HG03354 (cell line): ENCODE measurements at regions not wholly inside any gene's neighbourhood (a gene's known extent, or its start where the extent isn't known, plus 50 kb on each side); places are given as distances from the start of the nearest gene placed in this dataset.

ENCODE experiments used
- ATAC-seq: cut with Tn5 transposase; IDR thresholded peaks from one replicate; pipeline ENCODE4 v1.9.1; 2021; ENCODE audit warnings: mild to moderate bottlenecking; ENCODE audit not compliant: unreplicated experiment, poor library complexity, severe bottlenecking

DNA sequence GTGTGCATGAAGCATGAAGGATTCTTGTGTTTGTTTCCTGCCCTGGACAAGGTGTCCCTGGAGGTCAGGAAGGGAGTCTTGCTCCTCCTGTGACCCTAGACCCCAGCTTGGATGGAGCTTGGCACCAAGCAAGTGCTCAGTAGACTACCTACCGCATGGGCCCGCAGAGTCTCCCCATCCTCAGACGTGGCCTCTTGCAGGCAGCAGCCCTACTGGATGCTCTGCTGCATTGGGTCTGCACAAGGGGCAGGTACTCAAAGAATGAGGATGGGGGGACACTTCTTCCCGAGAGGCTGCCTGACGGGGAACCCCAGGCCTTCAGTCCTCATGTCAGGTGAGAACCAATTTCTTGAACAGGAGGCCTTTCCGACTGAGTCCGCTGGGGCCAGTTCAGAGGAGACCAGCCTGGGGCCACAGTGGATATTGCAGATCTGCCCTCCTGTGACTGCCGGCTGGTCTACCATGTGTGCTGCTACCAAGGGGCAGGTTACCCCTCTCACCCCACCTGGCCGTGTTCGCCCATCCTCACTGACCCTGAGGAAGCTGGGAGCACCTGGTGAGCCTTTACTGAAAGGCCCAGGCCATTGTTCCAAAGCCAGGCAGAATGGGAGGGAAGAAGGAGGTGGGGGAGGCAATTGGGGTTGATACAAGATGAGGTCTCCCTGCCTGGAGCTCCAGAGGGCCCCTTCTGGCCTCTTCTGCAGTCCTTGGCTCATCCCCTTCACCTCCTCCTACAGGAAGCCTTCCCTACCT lies 206.3 kb downstream of the RAB11FIP4 start:
- ATAC-seq = no peak

GRCh38 chr17:31596382-31597323 lies 205.2 kb downstream of the RAB11FIP4 start:
- peak; percentile 87 for ATAC-seq

DNA sequence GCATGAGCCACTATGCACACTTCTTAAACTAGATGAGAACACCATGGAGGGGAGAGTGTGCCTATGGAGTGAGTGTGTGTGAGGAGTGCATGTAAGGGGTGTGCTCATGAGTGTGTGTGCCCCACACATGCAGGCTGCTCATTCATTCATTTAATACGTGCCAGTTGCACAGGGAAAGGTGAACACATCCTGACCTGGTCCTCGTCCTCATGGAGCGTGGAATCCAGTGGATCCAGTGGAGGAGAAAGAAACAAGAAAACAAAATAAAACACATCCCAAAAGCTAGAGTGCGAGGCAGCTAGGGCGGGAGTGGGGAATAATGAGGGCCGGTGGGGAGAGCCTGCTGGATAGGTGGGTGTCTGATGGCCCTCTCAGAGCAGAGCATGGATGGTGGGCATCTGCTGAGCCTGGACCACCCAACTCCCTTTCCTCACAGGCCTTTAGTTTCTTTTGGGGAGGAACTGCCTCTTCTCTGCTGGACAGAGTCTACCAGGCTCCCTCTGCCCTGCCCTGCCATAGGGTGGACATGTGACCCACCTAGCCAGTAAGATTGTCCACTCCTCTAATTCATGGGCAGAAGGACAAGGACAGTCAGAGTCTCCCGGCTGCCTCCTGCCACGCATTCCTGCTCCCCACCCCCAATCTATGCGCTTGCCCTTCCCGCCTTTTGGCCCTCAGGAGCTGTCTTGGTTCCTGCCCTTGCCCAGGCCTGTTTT lies 204.3 kb downstream of the RAB11FIP4 start:
- no peak for ATAC-seq

DNA sequence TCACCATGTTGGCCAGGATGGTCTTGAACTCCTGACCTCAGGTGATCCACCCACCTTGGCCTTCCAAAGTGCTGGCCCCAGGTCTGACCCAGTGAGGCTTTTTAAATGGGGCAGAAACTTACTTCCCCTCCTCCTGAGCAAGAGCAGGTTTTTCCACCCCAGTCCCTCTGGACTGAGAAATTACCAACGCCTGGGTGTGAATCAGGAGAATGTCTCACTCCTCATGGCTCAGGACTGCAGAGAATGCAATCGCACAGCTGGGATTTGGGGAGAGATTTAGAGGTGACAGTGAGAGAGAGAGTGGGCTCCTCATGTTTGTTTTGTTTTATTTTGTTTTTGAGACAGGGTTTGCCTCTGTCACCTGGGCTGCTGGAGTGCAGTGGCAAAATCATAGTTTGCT lies 203.6 kb downstream of the RAB11FIP4 start:
- no peak for ATAC-seq

DNA sequence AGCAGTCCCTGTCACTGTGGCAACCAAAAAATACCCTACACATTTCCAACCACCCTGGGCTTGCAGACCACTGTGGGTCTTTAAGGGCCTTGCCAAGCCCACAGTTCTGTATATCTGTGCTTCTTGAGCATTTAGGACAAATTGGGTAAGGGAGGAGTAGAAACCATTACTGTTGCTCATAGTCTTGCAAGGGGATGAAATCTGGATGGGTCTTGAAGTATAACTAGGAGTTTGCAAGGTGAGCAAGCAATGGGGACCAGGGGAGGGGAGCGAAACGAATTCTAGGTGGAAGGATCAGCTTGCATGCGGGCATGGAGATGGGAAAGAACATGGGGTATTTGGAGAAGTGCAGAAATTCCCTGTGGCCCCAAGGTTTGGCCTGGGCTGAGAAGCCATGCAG lies 202.9 kb downstream of the RAB11FIP4 start:
- ATAC-seq = no peak

DNA sequence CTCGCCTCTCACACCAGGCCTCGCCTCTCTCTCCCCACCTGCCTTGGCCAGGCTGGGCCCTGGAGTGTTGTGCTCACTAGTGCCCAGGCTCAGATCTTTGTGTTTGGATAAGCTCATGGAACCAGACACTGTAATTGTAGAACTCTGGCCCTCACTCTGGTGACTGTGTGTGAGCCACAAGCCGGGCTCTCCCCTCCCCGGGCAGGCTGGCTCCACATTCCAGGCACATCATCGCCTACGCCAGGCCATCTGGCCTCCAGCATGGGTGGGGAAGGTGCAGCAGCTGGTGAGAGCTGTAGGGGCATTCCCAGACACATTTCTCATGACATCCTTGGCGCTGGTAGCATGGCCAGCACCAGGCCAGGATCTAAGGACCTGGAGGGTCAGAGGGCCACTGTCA lies 202.3 kb downstream of the RAB11FIP4 start:
- ATAC-seq = no peak

GRCh38 chr17:31591924-31592323 lies 200.4 kb downstream of the RAB11FIP4 start:
- no peak for ATAC-seq

- ATAC-seq = no peak
Observed at GRCh38 chr17:31588512-31588911, 197.0 kb downstream of the RAB11FIP4 start.

DNA sequence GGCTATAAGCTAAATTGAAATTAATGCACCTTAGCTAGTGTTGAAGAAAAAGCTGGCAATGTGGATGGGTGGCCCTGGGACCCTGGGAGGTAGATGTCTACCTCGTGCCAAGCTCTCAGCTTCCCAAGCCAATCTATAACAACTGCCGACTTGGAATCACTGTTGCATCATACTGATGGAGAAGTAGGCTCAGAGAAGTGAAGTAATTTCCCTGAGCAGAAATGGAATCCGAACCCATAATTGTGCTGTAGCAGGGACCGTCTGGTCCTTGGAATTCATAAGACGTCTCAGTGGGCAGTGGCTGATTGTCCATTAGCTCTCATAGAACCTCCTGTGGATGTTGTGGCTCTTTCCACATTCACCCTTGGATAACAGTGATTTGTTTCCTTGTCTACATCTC lies 196.6 kb downstream of the RAB11FIP4 start:
- ATAC-seq = no peak
